B cell (primary cell): ENCODE measurements at regions not wholly inside any gene's neighbourhood (a gene's known extent, or its start where the extent isn't known, plus 50 kb on each side); places are given as distances from the start of the nearest gene placed in this dataset.
"Not testable (repeated sequence)": the region's sequence is repeated elsewhere in the genome, so short reads cannot be mapped to it uniquely, and the experiment has no call there.

Source experiments
- ATAC-seq: fragments of 200-7000 bp; cut with Tn5 transposase; one replicate; pipeline ENCODE4 v1.10.0; 2021; ENCODE audit warnings: low read depth, mild to moderate bottlenecking, moderate number of reproducible peaks, moderate library complexity
- CTCF ChIA-PET: fragments of 350-600 bp; sonication (Branson Sonifier 250); formaldehyde crosslinking; loops from one replicate; lab custom pipeline; 2021; ENCODE audit warnings: antibody characterized with exemption, inconsistent platforms; lab: Charles Lee
- POLR2A ChIA-PET: fragments of 350-600 bp; sonication (Branson Sonifier 250); formaldehyde crosslinking; loops from one replicate; lab custom pipeline; 2021; ENCODE audit warnings: antibody characterized with exemption; lab: Charles Lee
- DNase-seq: peaks from one replicate; pipeline ENCODE4 v3.0.0; 2013
- H2AFZ ChIP-seq: 2 replicates; pipeline ENCODE4 v1.6.1; 2012; ENCODE audit warnings: mild to moderate bottlenecking, low read depth, low read length; ENCODE audit not compliant: insufficient read depth, poor library complexity, severe bottlenecking
- H3K27ac ChIP-seq, 2 donors: 1 replicate in 1 of 2; 2 replicates in 1 of 2; pipeline ENCODE4 v1.5.1; 2012 to 2013; ENCODE audit warnings: low read length in 2 of 2, mild to moderate bottlenecking in 2 of 2, moderate library complexity in 1 of 2
- H3K27me3 ChIP-seq, 4 experiments: fragments of 200-600 bp in 1 of 4; sonication (generic) in 1 of 4; replicated peaks in 1 of 4; 1 replicate in 2 of 4; 2 replicates in 2 of 4; pipeline versions ENCODE4 v1.6.1 to v1.7.0; 2013 to 2016; ENCODE audit warnings: low read length in 3 of 4, mild to moderate bottlenecking in 2 of 4, mixed read lengths in 1 of 4, moderate library complexity in 1 of 4; ENCODE audit not compliant: insufficient read depth in 4 of 4, control insufficient read depth in 3 of 4; ENCODE audit errors: control extremely low read depth in 1 of 4
- H3K36me3 ChIP-seq, 2 experiments: replicated peaks in 1 of 2; 1 replicate in 1 of 2; 2 replicates in 1 of 2; pipeline versions ENCODE4 v1.6.1 to v1.7.1; 2013; ENCODE audit warnings: low read length in 1 of 2; ENCODE audit not compliant: insufficient read depth in 2 of 2, control insufficient read depth in 1 of 2; ENCODE audit errors: control extremely low read depth in 1 of 2, extremely low read depth in 1 of 2
- H3K4me1 ChIP-seq, 2 donors: fragments of 200-600 bp in 1 of 2; sonication (generic) in 1 of 2; 1 replicate in 1 of 2; 2 replicates in 1 of 2; pipeline versions ENCODE4 v1.5.1 to v1.6.1; 2013 to 2017; ENCODE audit warnings: low read length in 2 of 2; ENCODE audit not compliant: control insufficient read depth in 2 of 2, insufficient read depth in 2 of 2
- H3K4me2 ChIP-seq: replicated peaks from 2 replicates; pipeline ENCODE3; 2012; ENCODE audit warnings: mild to moderate bottlenecking, low read depth, low read length; ENCODE audit not compliant: poor library complexity, severe bottlenecking
- H3K4me3 ChIP-seq, 5 experiments: fragments of 200-600 bp in 1 of 5; sonication (generic) in 1 of 5; 1 replicate in 3 of 5; 2 replicates in 2 of 5; pipeline versions ENCODE4 v1.5.1 to v1.7.0; 2011 to 2016; ENCODE audit warnings: low read length in 4 of 5, mild to moderate bottlenecking in 4 of 5, low read depth in 2 of 5, control low read depth in 1 of 5, moderate library complexity in 1 of 5; ENCODE audit not compliant: insufficient read depth in 1 of 5; ENCODE audit errors: control extremely low read depth in 1 of 5, extremely low read depth in 1 of 5
- H3K79me2 ChIP-seq: fragments of 200-600 bp; sonication (generic); one replicate; pipeline ENCODE4 v1.6.0; 2016; ENCODE audit warnings: low read length; ENCODE audit not compliant: control insufficient read depth, insufficient read depth
- H3K9ac ChIP-seq: fragments of 200-600 bp; sonication (generic); 2 replicates; pipeline ENCODE4 v1.6.1; 2017; ENCODE audit warnings: mild to moderate bottlenecking, low read length, moderate library complexity
- H3K9me3 ChIP-seq, 3 donors: one replicate each; pipeline versions ENCODE4 v1.6.1 to v1.7.1; 2013; ENCODE audit warnings: low read length in 2 of 3; ENCODE audit not compliant: control insufficient read depth in 2 of 3, insufficient read depth in 1 of 3; ENCODE audit errors: control extremely low read depth in 1 of 3
- H4K20me1 ChIP-seq: 2 replicates; pipeline ENCODE4 v1.6.0; 2012; ENCODE audit warnings: mild to moderate bottlenecking, low read length; ENCODE audit not compliant: insufficient read depth, control insufficient read depth, poor library complexity, severe bottlenecking
- H3K27ac Mint-ChIP-seq: one replicate; pipeline ENCODE4 v1.8.0; 2021; ENCODE audit warnings: mixed read lengths
- H3K27me3 Mint-ChIP-seq: one replicate; pipeline ENCODE4 v1.8.0; 2021; ENCODE audit warnings: mixed read lengths
- H3K4me1 Mint-ChIP-seq: one replicate; pipeline ENCODE4 v1.8.0; 2021; ENCODE audit warnings: mixed read lengths
- H3K4me3 Mint-ChIP-seq: one replicate; pipeline ENCODE4 v1.8.0; 2021; ENCODE audit warnings: mixed read lengths
- H3K9me3 Mint-ChIP-seq: one replicate; pipeline ENCODE4 v1.8.0; 2022; ENCODE audit warnings: mixed read lengths; ENCODE audit not compliant: insufficient read depth
- CTCF ChIP-seq: fragments of 200-600 bp; IDR thresholded peaks from one replicate; pipeline ENCODE4 v1.8.0; 2022; ENCODE audit warnings: antibody characterized with exemption, mild to moderate bottlenecking
- EZH2 ChIP-seq: IDR thresholded peaks from 2 replicates; pipeline ENCODE4 v1.6.1; 2012; ENCODE audit warnings: borderline replicate concordance, low read depth, mild to moderate bottlenecking, moderate library complexity, low read length; ENCODE audit not compliant: insufficient read depth, poor library complexity, severe bottlenecking
- whole genome bisulfite sequencing: methylation state at CpG from one replicate; pipeline ENCODE4 v1.1.5; 2013; ENCODE audit warnings: missing lambda C conversion rate; ENCODE audit not compliant: insufficient coverage; 5-methylcytosine and 5-hydroxymethylcytosine counted together
- intact Hi-C: fragments of 100-400 bp; cut with micrococcal nuclease; formaldehyde crosslinking; loops from one replicate; pipeline ENCODE4 v1.10.0; 2022

DNA sequence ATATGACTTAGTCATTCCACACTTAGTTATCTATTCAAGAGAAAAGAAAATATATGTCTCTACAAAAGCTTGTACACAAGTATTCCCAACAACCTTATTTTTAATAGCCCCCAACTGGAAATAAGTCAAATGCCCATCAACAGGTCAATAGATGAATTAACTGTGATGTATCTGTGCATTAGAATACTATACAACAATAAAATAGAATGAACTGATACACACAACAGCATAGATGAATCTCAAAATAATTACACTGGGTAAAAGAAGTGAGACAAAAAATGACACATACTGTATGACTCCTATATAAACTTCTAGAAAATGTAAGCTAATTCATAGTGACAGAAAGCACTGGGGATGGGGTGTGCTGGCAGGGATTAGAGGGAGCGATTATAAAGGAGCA, 354.1 kb upstream of the DIPK2B start:
- H3K4me1 Mint-ChIP-seq, result no peaks in the 10 kb centered on the region
- DNase-seq, result no peak
- ATAC-seq, result no peak
- Histone ChIP-seq H4K20me1 (no peaks in the 10 kb centered on the region), H3K4me2 (no peak overlapping the region), H3K27me3 (no peaks in the 10 kb centered on the region), H3K27ac (no peak overlapping the region), H3K4me3 (no peak overlapping the region), H3K79me2 (no peaks in the 10 kb centered on the region), H2AFZ (no peak overlapping the region), H3K36me3 (no peaks in the 10 kb centered on the region), H3K9ac (no peak overlapping the region), H3K9me3 (no peaks in the 10 kb centered on the region), H3K4me1 (no peaks in the 10 kb centered on the region)
- no peak overlapping the region for H3K27ac Mint-ChIP-seq
- WGBS, result no CpG with 5 or more reads among the region's 1 CpG
- no peaks in the 10 kb centered on the region for H3K9me3 Mint-ChIP-seq
- intact Hi-C loops, result no loop called here
- CTCF ChIA-PET, result no interaction called here
- no peaks in the 10 kb centered on the region for H3K27me3 Mint-ChIP-seq
- H3K4me3 Mint-ChIP-seq, result no peak overlapping the region
- POLR2A ChIA-PET, result no interaction called here
- TF ChIP-seq CTCF (no peak), EZH2 (no peak)

- H3K36me3 ChIP-seq, result no peaks in the 10 kb centered on the region
- TF ChIP-seq EZH2, result no peak
- TF ChIP-seq CTCF, result no peak
- no peak overlapping the region for H3K9ac ChIP-seq
- H3K27ac Mint-ChIP-seq, result no peak overlapping the region
- H3K9me3 Mint-ChIP-seq, result no peaks in the 10 kb centered on the region
- POLR2A ChIA-PET, result no interaction called here
- DNase-seq, result no peak
- no peaks in the 10 kb centered on the region for H3K27me3 ChIP-seq
- no peak overlapping the region for H3K4me3 Mint-ChIP-seq
- no peak overlapping the region for H3K27ac ChIP-seq
- no CpG with 5 or more reads among the region's 1 CpG for WGBS
- no peaks in the 10 kb centered on the region for H3K9me3 ChIP-seq
- no peaks in the 10 kb centered on the region for H3K27me3 Mint-ChIP-seq
- CTCF ChIA-PET, result no interaction called here
- H3K4me3 ChIP-seq, result no peak overlapping the region
- no peaks in the 10 kb centered on the region for H4K20me1 ChIP-seq
- H3K4me2 ChIP-seq, result no peak overlapping the region
- ATAC-seq, result no peak
- no peaks in the 10 kb centered on the region for H3K79me2 ChIP-seq
- H3K4me1 Mint-ChIP-seq, result no peaks in the 10 kb centered on the region
- intact Hi-C loops, result no loop called here
- no peak overlapping the region for H2AFZ ChIP-seq
- no peaks in the 10 kb centered on the region for H3K4me1 ChIP-seq
Measured at GRCh38 chrX:45553417-45553816, 352.7 kb upstream of the DIPK2B start.

- H3K9me3 ChIP-seq, result peaks cover 0 to 12% (median 7%) of the 10 kb centered on the region in 3 donors
- H3K4me1 ChIP-seq, CTCF ChIA-PET, H3K4me3 ChIP-seq, ATAC-seq, H3K27ac Mint-ChIP-seq, H3K36me3 ChIP-seq, H3K4me2 ChIP-seq, H3K4me3 Mint-ChIP-seq, H3K27me3 ChIP-seq, H3K79me2 ChIP-seq, DNase-seq, H3K27me3 Mint-ChIP-seq, H3K27ac ChIP-seq, H3K4me1 Mint-ChIP-seq, H3K9me3 Mint-ChIP-seq, POLR2A ChIA-PET, intact Hi-C loops, H3K9ac ChIP-seq, H4K20me1 ChIP-seq, H2AFZ ChIP-seq: not testable (repeated sequence)
Measured at GRCh38 chrX:45546697-45547096, 346.0 kb upstream of the DIPK2B start.
